OCI-LY1 (cell line): ENCODE measurements at regions not wholly inside any gene's neighbourhood (a gene's known extent, or its start where the extent isn't known, plus 50 kb on each side); places are given as distances from the start of the nearest gene placed in this dataset.

Experiments used
- H2AFZ ChIP-seq: fragments of 200-600 bp; sonication (generic), shearing (Covaris generic); 2 replicates; pipeline ENCODE4 v1.6.0; 2014; ENCODE audit warnings: antibody characterized with exemption, mild to moderate bottlenecking, low read length
- H3F3A ChIP-seq: fragments of 200-600 bp; sonication (generic), shearing (Covaris generic); 2 replicates; pipeline ENCODE4 v1.6.0; 2014; ENCODE audit warnings: mild to moderate bottlenecking, antibody characterized with exemption, low read length, moderate library complexity; ENCODE audit not compliant: insufficient read depth
- H3K27ac ChIP-seq: fragments of 200-600 bp; sonication (generic); 2 replicates; pipeline ENCODE4 v1.5.1; 2014; ENCODE audit warnings: low read length, mixed run types, mild to moderate bottlenecking, low read depth; ENCODE audit not compliant: poor library complexity, severe bottlenecking
- H3K27me3 ChIP-seq: fragments of 200-600 bp; sonication (generic); 2 replicates; pipeline ENCODE4 v1.6.0; 2014; ENCODE audit warnings: antibody characterized with exemption, mild to moderate bottlenecking, low read length, moderate library complexity; ENCODE audit not compliant: insufficient read depth
- H3K36me3 ChIP-seq: fragments of 200-600 bp; sonication (generic); 2 replicates; pipeline ENCODE4 v1.6.1; 2014; ENCODE audit warnings: mild to moderate bottlenecking, antibody characterized with exemption, low read length, moderate library complexity, mixed read lengths; ENCODE audit not compliant: insufficient read depth
- H3K4me1 ChIP-seq: fragments of 200-600 bp; sonication (generic); 2 replicates; pipeline ENCODE4 v1.5.1; 2014; ENCODE audit warnings: mild to moderate bottlenecking, low read length, moderate library complexity; ENCODE audit not compliant: insufficient read depth, severe bottlenecking
- H3K4me2 ChIP-seq: fragments of 200-600 bp; sonication (generic), shearing (Covaris generic); 2 replicates; pipeline ENCODE4 v1.6.1; 2014; ENCODE audit warnings: low read length
- H3K4me3 ChIP-seq: fragments of 200-600 bp; sonication (generic); 2 replicates; pipeline ENCODE4 v1.5.1; 2014; ENCODE audit warnings: low read length, low read depth, mild to moderate bottlenecking, mixed read lengths; ENCODE audit not compliant: poor library complexity, severe bottlenecking
- H3K79me2 ChIP-seq: fragments of 200-600 bp; shearing (Covaris generic); 2 replicates; pipeline ENCODE4 v1.6.1; 2016; ENCODE audit warnings: mixed run types, low read length, mixed read lengths; ENCODE audit not compliant: insufficient read depth
- H3K9ac ChIP-seq: fragments of 200-600 bp; sonication (generic), shearing (Covaris generic); 2 replicates; pipeline ENCODE4 v1.6.1; 2014; ENCODE audit warnings: mild to moderate bottlenecking, low read length, mixed read lengths
- H3K9me2 ChIP-seq: fragments of 200-600 bp; sonication (generic), shearing (Covaris generic); 2 replicates; pipeline ENCODE4 v1.6.1; 2014; ENCODE audit warnings: low read depth, mild to moderate bottlenecking, low read length, mixed read lengths
- H3K9me3 ChIP-seq: fragments of 200-600 bp; shearing (Covaris generic); 2 replicates; pipeline ENCODE4 v1.6.1; 2014; ENCODE audit warnings: low read length, mixed read lengths
- H4K20me1 ChIP-seq: fragments of 200-600 bp; sonication (generic), shearing (Covaris generic); 2 replicates; pipeline ENCODE4 v1.6.0; 2016; ENCODE audit warnings: mild to moderate bottlenecking, low read length; ENCODE audit not compliant: insufficient read depth
- CTCF ChIP-seq: fragments of 200-600 bp; sonication (generic), shearing (Covaris generic); IDR thresholded peaks from 2 replicates; pipeline ENCODE4 v1.5.1; 2017; ENCODE audit warnings: mild to moderate bottlenecking, antibody characterized with exemption, low read length, moderate library complexity, mixed read lengths
- EZH2 ChIP-seq: fragments of 200-600 bp; sonication (generic), shearing (Covaris generic); IDR thresholded peaks from 2 replicates; pipeline ENCODE4 v1.8.0; 2017; ENCODE audit warnings: borderline replicate concordance, mixed run types, mild to moderate bottlenecking, antibody characterized with exemption, low read length, moderate library complexity, mixed read lengths

- Histone ChIP-seq H3K4me1 (no peaks in the 10 kb centered on the region), H3K9me2 (no peaks in the 10 kb centered on the region), H3K4me3 (no peak overlapping the region), H3K9ac (no peak overlapping the region), H3K36me3 (no peaks in the 10 kb centered on the region), H4K20me1 (no peaks in the 10 kb centered on the region), H3K27ac (no peak overlapping the region), H3K27me3 (0 out of 2 replicates have a peak, but pooled peaks cover under 1% of the 10 kb centered on the region), H3F3A (no peaks in the 10 kb centered on the region), H3K4me2 (no peak overlapping the region), H3K9me3 (no peaks in the 10 kb centered on the region), H2AFZ (no peak overlapping the region), H3K79me2 (no peaks in the 10 kb centered on the region)
- TF ChIP-seq EZH2 (no peak), CTCF (no peak)
These were observed 67.8 kb downstream of the C16orf95 start for GRCh38 chr16:87249425-87249824.

GRCh38 chr16:87250431-87250960 lies 66.7 kb downstream of the C16orf95 start:
- Histone ChIP-seq H4K20me1 (no peaks in the 10 kb centered on the region), H3K27me3 (0 out of 2 replicates have a peak, but pooled peaks cover 3% of the 10 kb centered on the region), H3K9ac (no peak overlapping the region), H2AFZ (no peak overlapping the region), H3K4me1 (no peaks in the 10 kb centered on the region), H3K79me2 (no peaks in the 10 kb centered on the region), H3K27ac (no peak overlapping the region), H3F3A (no peaks in the 10 kb centered on the region), H3K4me3 (no peak overlapping the region), H3K36me3 (no peaks in the 10 kb centered on the region), H3K9me2 (no peaks in the 10 kb centered on the region), H3K9me3 (no peaks in the 10 kb centered on the region), H3K4me2 (no peak overlapping the region)
- TF ChIP-seq EZH2, result no peak
- TF ChIP-seq CTCF, result no peak

GRCh38 chr16:87252269-87252970 lies 64.8 kb downstream of the C16orf95 start:
- Histone ChIP-seq H3K27me3 (0 out of 2 replicates have a peak, but pooled peaks cover 3% of the 10 kb centered on the region), H3K9me3 (no peaks in the 10 kb centered on the region), H3K36me3 (no peaks in the 10 kb centered on the region), H3K4me1 (no peaks in the 10 kb centered on the region), H3K9ac (no peak overlapping the region), H3K4me3 (no peak overlapping the region), H3K9me2 (no peaks in the 10 kb centered on the region), H3F3A (no peaks in the 10 kb centered on the region), H4K20me1 (no peaks in the 10 kb centered on the region), H3K4me2 (no peak overlapping the region), H2AFZ (no peak overlapping the region), H3K27ac (no peak overlapping the region), H3K79me2 (no peaks in the 10 kb centered on the region)
- no peak for TF ChIP-seq CTCF
- no peak for TF ChIP-seq EZH2
